SK-N-SH treated with all-trans-retinoic acid at 6 μM for 48 hours (cell line): ENCODE measurements at regions not wholly inside any gene's neighbourhood (a gene's known extent, or its start where the extent isn't known, plus 50 kb on each side); places are given as distances from the start of the nearest gene placed in this dataset.

Source experiments
- ATAC-seq: fragments of 200-7000 bp; cut with Tn5 transposase; 3 replicates; pipeline ENCODE4 v1.9.1; 2020; ENCODE audit warnings: mild to moderate bottlenecking, moderate library complexity
- ARNTL ChIP-seq: fragments of 450-650 bp; formaldehyde crosslinking; IDR thresholded peaks from 2 replicates; pipeline ENCODE4 v1.5.0; 2020; ENCODE audit warnings: low read depth, mild to moderate bottlenecking, moderate library complexity, borderline replicate concordance
- BACH2 ChIP-seq: fragments of 250-450 bp; sonication (Bioruptor Pico); IDR thresholded peaks from 2 replicates; pipeline ENCODE4 v1.9.0; 2021; ENCODE audit warnings: mild to moderate bottlenecking, borderline replicate concordance
- CREB5 ChIP-seq: fragments of 250-450 bp; sonication (Bioruptor Pico); IDR thresholded peaks from 2 replicates; pipeline ENCODE4 v1.5.1; 2020; ENCODE audit warnings: low read depth, mild to moderate bottlenecking, moderate library complexity
- CSDC2 ChIP-seq: fragments of 250-450 bp; sonication (Bioruptor Pico); IDR thresholded peaks from 2 replicates; pipeline ENCODE4 v1.5.0; 2020; ENCODE audit warnings: mild to moderate bottlenecking, moderate library complexity
- CSRNP3 ChIP-seq: fragments of 250-450 bp; sonication (Bioruptor Pico); IDR thresholded peaks from 2 replicates; pipeline ENCODE4 v1.5.1; 2021; ENCODE audit warnings: mild to moderate bottlenecking, moderate library complexity
- ESRRG ChIP-seq: fragments of 250-450 bp; sonication (Bioruptor Pico); IDR thresholded peaks from 2 replicates; pipeline ENCODE4 v1.6.1; 2021; ENCODE audit warnings: mild to moderate bottlenecking
- GLIS3 ChIP-seq: fragments of 250-450 bp; sonication (Bioruptor Pico); IDR thresholded peaks from 2 replicates; pipeline ENCODE4 v1.5.0; 2020; ENCODE audit warnings: mild to moderate bottlenecking, moderate library complexity
- ISL1 ChIP-seq: fragments of 250-450 bp; sonication (Bioruptor Pico); IDR thresholded peaks from 2 replicates; pipeline ENCODE4 v2.1.2; 2022; ENCODE audit warnings: mild to moderate bottlenecking, moderate library complexity
- OSR1 ChIP-seq: fragments of 250-450 bp; sonication (Bioruptor Pico); IDR thresholded peaks from 2 replicates; pipeline ENCODE4 v1.8.0; 2022; ENCODE audit warnings: moderate library complexity, mild to moderate bottlenecking, inconsistent platforms
- PATZ1 ChIP-seq: fragments of 250-450 bp; sonication (Bioruptor Pico); IDR thresholded peaks from 2 replicates; pipeline ENCODE4 v1.8.0; 2020; ENCODE audit warnings: mild to moderate bottlenecking, moderate library complexity, borderline replicate concordance
- POU6F1 ChIP-seq: fragments of 250-450 bp; sonication (Bioruptor Pico); IDR thresholded peaks from 2 replicates; pipeline ENCODE4 v1.8.0; 2021; ENCODE audit warnings: low read depth, mild to moderate bottlenecking, moderate library complexity, borderline replicate concordance
- PPARA ChIP-seq: fragments of 250-450 bp; sonication (Bioruptor Pico); IDR thresholded peaks from 2 replicates; pipeline ENCODE4 v1.5.0; 2020; ENCODE audit warnings: mild to moderate bottlenecking, borderline replicate concordance
- RARB ChIP-seq: fragments of 250-450 bp; sonication (Bioruptor Pico); IDR thresholded peaks from 2 replicates; pipeline ENCODE4 v1.8.0; 2021; ENCODE audit warnings: mild to moderate bottlenecking, moderate library complexity
- SNAI2 ChIP-seq: fragments of 250-450 bp; sonication (Bioruptor Pico); IDR thresholded peaks from 2 replicates; pipeline ENCODE4 v1.5.0; 2020; ENCODE audit warnings: mild to moderate bottlenecking, moderate library complexity
- TCF4 ChIP-seq: fragments of 250-450 bp; sonication (Bioruptor Pico); IDR thresholded peaks from 2 replicates; pipeline ENCODE4 v1.8.0; 2021; ENCODE audit warnings: mild to moderate bottlenecking, moderate library complexity, borderline replicate concordance
- TOX ChIP-seq: fragments of 250-450 bp; sonication (Bioruptor Pico); IDR thresholded peaks from 2 replicates; pipeline ENCODE4 v1.8.0; 2021; ENCODE audit warnings: mild to moderate bottlenecking, moderate library complexity, borderline replicate concordance
- TSHZ2 ChIP-seq: fragments of 250-450 bp; sonication (Bioruptor Pico); IDR thresholded peaks from 2 replicates; pipeline ENCODE4 v1.5.0; 2020; ENCODE audit warnings: mild to moderate bottlenecking, moderate library complexity
- ZC3H10 ChIP-seq: fragments of 250-450 bp; sonication (Bioruptor Pico); IDR thresholded peaks from 2 replicates; pipeline ENCODE4 v1.5.1; 2021; ENCODE audit warnings: mild to moderate bottlenecking, moderate library complexity
- ZFP3 ChIP-seq: fragments of 250-450 bp; sonication (Bioruptor Pico); IDR thresholded peaks from 2 replicates; pipeline ENCODE4 v1.5.0; 2020; ENCODE audit warnings: mild to moderate bottlenecking, moderate library complexity
- ZNF565 ChIP-seq: fragments of 450-650 bp; formaldehyde crosslinking; conservative IDR thresholded peaks from 2 replicates; pipeline ENCODE4 v1.5.0; 2020; ENCODE audit warnings: low read depth, mild to moderate bottlenecking, moderate library complexity
- ZNF70 ChIP-seq: fragments of 450-650 bp; formaldehyde crosslinking; IDR thresholded peaks from 2 replicates; pipeline ENCODE4 v1.5.0; 2020; ENCODE audit warnings: mild to moderate bottlenecking, moderate library complexity
- ZNF8 ChIP-seq: fragments of 450-650 bp; formaldehyde crosslinking; IDR thresholded peaks from 2 replicates; pipeline ENCODE4 v1.5.0; 2020; ENCODE audit warnings: mild to moderate bottlenecking, moderate library complexity

GRCh38 chr3:176951144-176951543 is 246.1 kb downstream of the TBL1XR1 start:
- no peak for ATAC-seq
- TF ChIP-seq ZFP3 (CRISPR knock-in tag) (no peak), ZC3H10 (CRISPR knock-in tag) (no peak), GLIS3 (no peak), PATZ1 (no peak), OSR1 (no peak), TSHZ2 (no peak), SNAI2 (CRISPR knock-in tag) (no peak), TCF4 (no peak), CSDC2 (CRISPR knock-in tag) (no peak), RARB (CRISPR knock-in tag) (no peak), ZNF8 (no peak), CSRNP3 (no peak), POU6F1 (CRISPR knock-in tag) (no peak), ESRRG (no peak), BACH2 (CRISPR knock-in tag) (no peak), ZNF565 (no peak), ISL1 (CRISPR knock-in tag) (no peak), ARNTL (CRISPR knock-in tag) (no peak), CREB5 (CRISPR knock-in tag) (no peak), PPARA (no peak)

- TF ChIP-seq TOX (no peak), CREB5 (CRISPR knock-in tag) (no peak), ZNF565 (no peak), OSR1 (no peak), PATZ1 (no peak), CSDC2 (CRISPR knock-in tag) (no peak), PPARA (no peak), ZNF70 (CRISPR knock-in tag) (no peak), RARB (CRISPR knock-in tag) (no peak), POU6F1 (CRISPR knock-in tag) (no peak), BACH2 (CRISPR knock-in tag) (no peak), ESRRG (no peak), ISL1 (CRISPR knock-in tag) (no peak), GLIS3 (no peak)
- TF ChIP-seq, all 23 proteins: peak for 0
- no peak for ATAC-seq
Measured at GRCh38 chr3:176950743-176951142, 246.5 kb downstream of the TBL1XR1 start.
